ENCODE measurements at regions not wholly inside any gene's neighbourhood (a gene's known extent, or its start where the extent isn't known, plus 50 kb on each side); places are given as distances from the start of the nearest gene placed in this dataset.

- TF ChIP-seq MAZ (IDR thresholded peaks at IDR 0.05; ENCODE audit: borderline replicate concordance, low read depth, low read length): no peak
- no peak for TF ChIP-seq REST (IDR thresholded peaks at IDR 0.05)
- no peak for TF ChIP-seq MYC (IDR thresholded peaks at IDR 0.05; ENCODE audit: borderline replicate concordance, low read length)
- no peak for TF ChIP-seq CTCF (IDR thresholded peaks at IDR 0.05)
- no peak for TF ChIP-seq ELK1 (IDR thresholded peaks at IDR 0.05; ENCODE audit: low read depth, low read length)
- no peak for TF ChIP-seq RNF2 (IDR thresholded peaks at IDR 0.05; ENCODE audit: borderline replicate concordance, low read depth)
- TF ChIP-seq, protein P1, sequence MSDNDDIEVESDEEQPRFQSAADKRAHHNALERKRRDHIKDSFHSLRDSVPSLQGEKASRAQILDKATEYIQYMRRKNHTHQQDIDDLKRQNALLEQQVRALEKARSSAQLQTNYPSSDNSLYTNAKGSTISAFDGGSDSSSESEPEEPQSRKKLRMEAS (IDR thresholded peaks at IDR 0.05): no peak
- TF ChIP-seq POLR2A (IDR thresholded peaks at IDR 0.05; ENCODE audit: low read length): no peak
- TF ChIP-seq KDM5A (IDR thresholded peaks at IDR 0.05): no peak
- no peak for TF ChIP-seq ZFP36 (IDR thresholded peaks at IDR 0.05; ENCODE audit: borderline replicate concordance, partially characterized antibody)
These were observed 89.7 kb downstream of the POLR1F start for GRCh38 chr7:19619122-19619521.

Data from A549 (cell line).